Stimulated activated CD8-positive, alpha-beta memory T cell treated with anti-CD3 and anti-CD28 coated beads, Interleukin-7, amount 100 ng/mL, for 48 hours (primary cell): ENCODE measurements at regions not wholly inside any gene's neighbourhood (a gene's known extent, or its start where the extent isn't known, plus 50 kb on each side); places are given as distances from the start of the nearest gene placed in this dataset.
A peak's percentile ranks its signal among the peaks of the same experiment; 100 is the strongest.
"Not testable (repeated sequence)": the region's sequence is repeated elsewhere in the genome, so short reads cannot be mapped to it uniquely, and the experiment has no call there.

ENCODE experiments used
- DNase-seq, 2 donors: peaks; one replicate each; pipeline ENCODE4 v3.0.0-alpha.2; 2020; ENCODE audit warnings: low read depth in 1 of 2; ENCODE audit errors: extremely low read depth in 1 of 2

GRCh38 chr4:38501698-38502097 is 162.3 kb upstream of the KLF3 start:
- no peak for DNase-seq

- no peak for DNase-seq
Measured at GRCh38 chr4:38503689-38504395, 160.2 kb upstream of the KLF3 start.

- no peak for DNase-seq
Measured at GRCh38 chr4:38504396-38504715, 159.6 kb upstream of the KLF3 start.

- DNase-seq = no peak
Measured at GRCh38 chr4:38509551-38509950, 154.4 kb upstream of the KLF3 start.

GRCh38 chr4:38510201-38510600 is 153.8 kb upstream of the KLF3 start:
- DNase-seq = no peak

- DNase-seq = no peak
Measured at GRCh38 chr4:38511702-38512101, 152.3 kb upstream of the KLF3 start.

- DNase-seq = no peak
Measured at GRCh38 chr4:38512840-38513239, 151.2 kb upstream of the KLF3 start.

GRCh38 chr4:38514465-38515146 is 149.4 kb upstream of the KLF3 start:
- DNase-seq = no peak

GRCh38 chr4:38516190-38516589 is 147.8 kb upstream of the KLF3 start:
- DNase-seq = no peak

GRCh38 chr4:38519666-38520065 is 144.3 kb upstream of the KLF3 start:
- no peak for DNase-seq

GRCh38 chr4:38523054-38523453 is 140.9 kb upstream of the KLF3 start:
- no peak for DNase-seq

GRCh38 chr4:38523524-38524448 is 140.2 kb upstream of the KLF3 start:
- DNase-seq = peak; percentile 14 to 56

GRCh38 chr4:38526412-38526811 is 137.6 kb upstream of the KLF3 start:
- no peak for DNase-seq

- DNase-seq = peak; percentile 17 to 47
Measured at GRCh38 chr4:38529189-38530115, 134.5 kb upstream of the KLF3 start.

GRCh38 chr4:38530486-38530885 is 133.5 kb upstream of the KLF3 start:
- no peak for DNase-seq

GRCh38 chr4:38531141-38531727 is 132.8 kb upstream of the KLF3 start:
- no peak for DNase-seq

GRCh38 chr4:38532908-38533499 is 131.0 kb upstream of the KLF3 start:
- no peak for DNase-seq

- no peak for DNase-seq
Measured at GRCh38 chr4:38534344-38535045, 129.5 kb upstream of the KLF3 start.

GRCh38 chr4:38535071-38535470 is 128.9 kb upstream of the KLF3 start:
- not testable (repeated sequence) for DNase-seq
